Testis (tissue), 2 donors: ENCODE measurements at regions not wholly inside any gene's neighbourhood (a gene's known extent, or its start where the extent isn't known, plus 50 kb on each side); places are given as distances from the start of the nearest gene placed in this dataset.
"Not testable (repeated sequence)": the region's sequence is repeated elsewhere in the genome, so short reads cannot be mapped to it uniquely, and the experiment has no call there.

Experiments used
- DNase-seq: peaks from one replicate; pipeline ENCODE4 v3.0.0-alpha.2; 2019
- H3K27ac ChIP-seq, 2 donors: fragments of 200-600 bp; sonication (generic); one replicate each; pipeline ENCODE4 v1.5.1; 2019
- H3K27me3 ChIP-seq: fragments of 200-600 bp; sonication (generic); one replicate; pipeline ENCODE4 v1.5.1; 2019
- H3K36me3 ChIP-seq: fragments of 200-600 bp; sonication (generic); one replicate; pipeline ENCODE4 v1.5.1; 2017; ENCODE audit warnings: low read depth; ENCODE audit errors: missing control alignments
- H3K4me1 ChIP-seq: fragments of 200-600 bp; sonication (generic); one replicate; pipeline ENCODE4 v1.5.1; 2019
- H3K4me3 ChIP-seq, 2 donors: fragments of 200-600 bp; sonication (generic); one replicate each; pipeline ENCODE4 v1.5.1; 2017 to 2019
- H3K9me3 ChIP-seq: fragments of 200-600 bp; sonication (generic); one replicate; pipeline ENCODE4 v1.5.1; 2017
- POLR2A ChIP-seq: fragments of 450-650 bp; IDR thresholded peaks from one replicate; pipeline ENCODE4 v1.6.1; 2017; ENCODE audit warnings: antibody characterized with exemption, mild to moderate bottlenecking, moderate library complexity
- WGBS, 2 donors: methylation state at CpG; one replicate each; pipeline ENCODE4 v1.1.5; 2018; 5-methylcytosine and 5-hydroxymethylcytosine counted together
- intact Hi-C: fragments of 100-400 bp; cut with DNase I; formaldehyde crosslinking; loops from one replicate; pipeline ENCODE4 v1.15.1; 2023; ENCODE audit warnings: low total_unique reads
- TF ChIP-seq, protein P1 (sequence below), 3 experiments: fragments of 450-650 bp in 2 of 3; fragments of 200-600 bp in 1 of 3; sonication (generic) in 1 of 3; IDR thresholded peaks; one replicate each; pipeline ENCODE4 v1.5.1; 2016 to 2019; ENCODE audit warnings: antibody characterized with exemption in 3 of 3, mild to moderate bottlenecking in 2 of 3, moderate library complexity in 1 of 3

DNA sequence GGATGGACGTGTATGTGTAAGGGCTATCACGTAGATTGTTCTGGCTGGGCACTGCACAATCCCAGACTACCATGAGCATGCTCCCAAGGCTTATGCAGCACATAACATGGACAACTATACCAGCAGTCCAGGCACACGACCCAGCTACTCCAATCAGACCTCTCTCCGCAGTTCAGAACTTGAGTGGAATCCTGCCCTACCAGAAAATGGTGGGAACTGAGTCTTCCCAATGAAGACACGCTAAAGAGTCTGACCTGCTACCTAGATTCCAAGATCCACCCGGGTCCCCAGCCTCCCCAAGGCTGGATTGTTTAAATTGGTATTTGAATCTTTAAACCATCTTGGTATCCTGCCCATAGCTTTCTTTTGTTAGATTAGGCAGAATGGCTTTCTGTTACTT lies 251.3 kb upstream of the KAZN start:
- WGBS, 2 donors: 85 to 90% methylated on average over 6 of the region's 6 CpGs
- Histone ChIP-seq H3K9me3 (no peaks in the 10 kb centered on the region), H3K27ac (no peak overlapping the region), H3K4me3 (no peak overlapping the region), H3K36me3 (no peaks in the 10 kb centered on the region), H3K4me1 (no peaks in the 10 kb centered on the region), H3K27me3 (no peaks in the 10 kb centered on the region)
- TF ChIP-seq POLR2A: no peak
- TF ChIP-seq, protein P1, sequence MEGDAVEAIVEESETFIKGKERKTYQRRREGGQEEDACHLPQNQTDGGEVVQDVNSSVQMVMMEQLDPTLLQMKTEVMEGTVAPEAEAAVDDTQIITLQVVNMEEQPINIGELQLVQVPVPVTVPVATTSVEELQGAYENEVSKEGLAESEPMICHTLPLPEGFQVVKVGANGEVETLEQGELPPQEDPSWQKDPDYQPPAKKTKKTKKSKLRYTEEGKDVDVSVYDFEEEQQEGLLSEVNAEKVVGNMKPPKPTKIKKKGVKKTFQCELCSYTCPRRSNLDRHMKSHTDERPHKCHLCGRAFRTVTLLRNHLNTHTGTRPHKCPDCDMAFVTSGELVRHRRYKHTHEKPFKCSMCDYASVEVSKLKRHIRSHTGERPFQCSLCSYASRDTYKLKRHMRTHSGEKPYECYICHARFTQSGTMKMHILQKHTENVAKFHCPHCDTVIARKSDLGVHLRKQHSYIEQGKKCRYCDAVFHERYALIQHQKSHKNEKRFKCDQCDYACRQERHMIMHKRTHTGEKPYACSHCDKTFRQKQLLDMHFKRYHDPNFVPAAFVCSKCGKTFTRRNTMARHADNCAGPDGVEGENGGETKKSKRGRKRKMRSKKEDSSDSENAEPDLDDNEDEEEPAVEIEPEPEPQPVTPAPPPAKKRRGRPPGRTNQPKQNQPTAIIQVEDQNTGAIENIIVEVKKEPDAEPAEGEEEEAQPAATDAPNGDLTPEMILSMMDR (IDR thresholded peaks at IDR 0.05): no peak
- intact Hi-C loops: no loop called here
- DNase-seq: no peak

DNA sequence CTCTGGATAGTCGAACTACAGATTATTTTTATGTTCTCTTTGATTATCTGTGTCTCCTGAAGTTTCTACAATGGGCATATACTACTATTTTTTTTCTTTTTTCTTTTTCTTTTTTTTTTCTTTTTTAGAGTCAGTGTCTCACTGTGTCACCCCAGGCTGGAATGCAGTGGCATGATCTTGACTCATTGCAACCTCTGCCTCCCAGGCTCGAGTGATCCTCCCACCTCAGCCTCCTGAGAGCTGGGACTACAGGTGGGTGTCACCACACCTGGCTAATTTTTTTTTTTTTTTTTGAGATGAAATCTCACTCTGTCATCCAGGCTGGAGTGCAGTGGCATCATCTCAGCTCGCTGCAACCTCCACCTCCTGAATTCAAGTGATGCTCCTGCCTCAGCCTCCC lies 250.7 kb upstream of the KAZN start:
- no peaks in the 10 kb centered on the region for H3K27me3 ChIP-seq
- no peak overlapping the region for H3K27ac ChIP-seq
- no peak overlapping the region for H3K4me3 ChIP-seq
- H3K9me3 ChIP-seq: no peaks in the 10 kb centered on the region
- no peak for DNase-seq
- intact Hi-C loops: no loop called here
- WGBS, 2 donors: 86% methylated on average over 3 of the region's 3 CpGs
- H3K36me3 ChIP-seq: no peaks in the 10 kb centered on the region
- TF ChIP-seq, protein P1 (IDR thresholded peaks at IDR 0.05): no peak
- no peak for TF ChIP-seq POLR2A
- no peaks in the 10 kb centered on the region for H3K4me1 ChIP-seq

DNA sequence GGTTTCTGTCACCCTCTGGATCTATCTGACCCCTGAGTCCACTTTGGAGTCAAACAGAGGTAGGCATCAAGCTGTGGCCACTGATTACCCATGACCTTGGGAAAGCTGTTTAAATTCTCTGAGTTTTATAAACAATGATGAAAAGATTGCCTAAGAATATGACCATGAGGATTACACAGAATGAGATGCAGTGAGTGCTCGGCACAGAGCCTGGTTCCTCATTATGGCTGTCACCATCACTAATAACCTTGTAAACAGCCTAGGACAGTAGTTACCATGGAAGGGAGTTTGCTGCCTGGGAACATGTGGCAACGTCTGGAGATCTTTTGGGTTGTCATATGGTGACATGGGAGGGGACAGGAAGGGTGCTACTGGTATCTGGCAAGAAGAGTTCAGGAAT lies 248.3 kb upstream of the KAZN start:
- H3K9me3 ChIP-seq: no peaks in the 10 kb centered on the region
- H3K27me3 ChIP-seq: no peaks in the 10 kb centered on the region
- TF ChIP-seq, protein P1 (IDR thresholded peaks at IDR 0.05): no peak
- no peak for TF ChIP-seq POLR2A
- no peaks in the 10 kb centered on the region for H3K36me3 ChIP-seq
- H3K4me3 ChIP-seq: no peak overlapping the region
- H3K27ac ChIP-seq: no peak overlapping the region
- WGBS, 2 donors: 79 to 83% methylated on average over 2 of the region's 2 CpGs
- intact Hi-C loops: no loop called here
- DNase-seq: no peak
- no peaks in the 10 kb centered on the region for H3K4me1 ChIP-seq

DNA sequence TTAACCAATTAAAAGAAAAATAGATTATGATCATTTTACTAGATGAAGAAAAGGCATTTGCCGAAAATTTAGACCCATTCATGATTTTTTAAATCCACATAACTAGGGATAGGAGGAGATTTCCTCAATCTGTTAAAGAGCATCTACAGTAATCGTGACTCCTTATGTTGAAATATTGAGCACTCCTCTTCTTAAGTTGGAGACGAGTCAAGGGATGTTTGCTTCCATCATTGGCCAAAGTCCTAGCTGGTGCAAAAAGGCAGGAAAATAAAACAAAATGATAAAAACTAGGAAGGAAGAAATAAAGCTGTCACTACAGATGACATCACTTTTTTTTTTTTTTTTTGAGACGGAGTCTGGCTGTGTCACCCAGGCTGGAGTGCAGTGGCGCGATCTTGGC lies 245.6 kb upstream of the KAZN start:
- DNase-seq: no peak
- H3K9me3 ChIP-seq: no peaks in the 10 kb centered on the region
- H3K4me3 ChIP-seq: no peak overlapping the region
- whole genome bisulfite sequencing, 2 donors: 75 to 83% methylated on average over 6 of the region's 6 CpGs
- H3K27ac ChIP-seq: no peak overlapping the region
- H3K4me1 ChIP-seq: no peaks in the 10 kb centered on the region
- no peaks in the 10 kb centered on the region for H3K36me3 ChIP-seq
- no peak for TF ChIP-seq POLR2A
- TF ChIP-seq, protein P1 (IDR thresholded peaks at IDR 0.05): no peak
- H3K27me3 ChIP-seq: no peaks in the 10 kb centered on the region
- intact Hi-C loops: no loop called here

DNA sequence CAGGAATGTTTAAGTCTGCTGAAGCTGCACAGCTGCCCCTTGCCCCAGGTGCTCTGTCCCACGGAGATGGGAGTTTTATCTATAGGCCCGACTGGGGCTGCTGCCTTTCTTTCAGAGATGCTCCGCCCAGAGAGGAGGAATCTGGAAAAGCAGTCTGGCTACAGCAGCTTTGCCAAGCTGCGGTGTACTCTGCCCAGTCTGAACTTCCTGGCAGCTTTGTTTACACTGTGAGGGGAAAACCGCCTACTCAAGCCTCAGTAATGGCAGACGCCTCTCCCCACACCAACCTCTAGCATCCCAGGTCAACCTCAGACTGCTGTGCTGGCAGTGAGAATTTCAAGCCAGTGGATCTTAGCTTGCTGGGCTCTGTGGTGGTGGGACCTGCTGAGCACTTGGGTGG lies 237.5 kb upstream of the KAZN start:
- intact Hi-C loops, H3K9me3 ChIP-seq, H3K27ac ChIP-seq, H3K27me3 ChIP-seq, DNase-seq, H3K4me3 ChIP-seq, H3K4me1 ChIP-seq, H3K36me3 ChIP-seq: not testable (repeated sequence)
- 56 to 58% methylated on average over 5 to 6 of the region's 6 CpGs for WGBS, 2 donors
